ENCODE measurements at regions not wholly inside any gene's neighbourhood (a gene's known extent, or its start where the extent isn't known, plus 50 kb on each side); places are given as distances from the start of the nearest gene placed in this dataset.

DNA sequence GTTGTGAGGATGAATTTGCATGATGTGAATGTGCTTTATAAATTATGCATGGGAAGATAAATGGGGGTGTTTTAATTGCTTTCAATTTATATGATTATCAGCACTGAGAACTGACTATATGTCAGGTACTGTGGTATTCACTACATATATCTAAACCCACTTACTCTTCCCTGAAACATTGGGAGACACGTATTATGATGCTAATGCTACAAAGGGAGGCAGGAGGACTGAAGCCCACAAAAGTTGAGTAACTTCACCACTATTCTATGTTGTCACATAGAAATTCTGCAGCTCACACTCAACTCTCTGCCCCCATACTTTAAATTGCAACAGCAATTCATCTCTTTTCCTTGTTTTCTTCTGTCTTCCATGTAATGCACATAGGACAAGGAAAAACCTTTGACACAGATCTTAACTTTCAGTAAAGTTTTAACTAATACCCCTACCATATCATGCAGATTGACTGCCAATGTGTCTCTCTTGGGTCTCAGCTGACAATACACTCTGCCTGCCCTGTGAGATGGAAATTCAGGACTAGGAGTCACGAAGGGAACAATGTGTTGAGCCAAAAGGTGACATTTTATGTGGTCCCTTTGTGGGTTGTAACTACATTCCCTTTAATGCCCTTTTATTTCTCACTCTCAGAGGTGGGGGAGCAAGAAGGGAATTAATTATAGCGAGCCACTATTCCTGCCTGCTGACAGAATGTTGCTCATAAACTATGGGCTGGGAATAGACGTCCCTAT lies 691.0 kb upstream of the SORCS1 start:
- DNase-seq, result no peak

DNA sequence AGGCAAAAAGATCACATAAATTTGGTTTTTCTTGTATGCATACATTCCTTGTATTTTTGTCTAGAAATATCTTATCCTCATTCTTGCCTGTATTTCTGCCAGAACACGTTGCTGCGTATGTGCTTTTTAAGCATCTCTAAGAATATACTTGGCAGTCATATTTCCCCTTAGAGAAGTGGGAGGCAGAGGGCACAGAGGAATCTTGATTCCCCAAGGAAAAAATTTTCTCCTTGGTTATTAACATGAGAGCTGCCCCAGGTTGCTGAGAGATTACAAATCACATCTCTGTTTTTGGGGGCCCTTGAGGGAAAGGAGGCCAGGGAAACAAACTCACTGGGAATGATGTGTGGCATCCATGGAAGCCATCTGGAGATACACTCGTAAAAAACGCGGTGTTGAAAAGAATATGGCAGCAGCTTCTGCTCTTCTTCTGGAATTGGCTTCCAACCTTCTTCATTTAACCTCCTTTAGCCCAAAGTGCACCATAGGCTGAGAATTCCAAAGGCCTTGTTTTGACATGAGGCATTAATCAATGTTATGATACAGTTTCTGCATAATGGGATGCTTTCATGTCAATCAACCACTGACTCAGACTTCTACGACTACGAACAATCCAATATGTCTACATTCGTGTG lies 684.3 kb upstream of the SORCS1 start:
- DNase-seq, result no peak

DNA sequence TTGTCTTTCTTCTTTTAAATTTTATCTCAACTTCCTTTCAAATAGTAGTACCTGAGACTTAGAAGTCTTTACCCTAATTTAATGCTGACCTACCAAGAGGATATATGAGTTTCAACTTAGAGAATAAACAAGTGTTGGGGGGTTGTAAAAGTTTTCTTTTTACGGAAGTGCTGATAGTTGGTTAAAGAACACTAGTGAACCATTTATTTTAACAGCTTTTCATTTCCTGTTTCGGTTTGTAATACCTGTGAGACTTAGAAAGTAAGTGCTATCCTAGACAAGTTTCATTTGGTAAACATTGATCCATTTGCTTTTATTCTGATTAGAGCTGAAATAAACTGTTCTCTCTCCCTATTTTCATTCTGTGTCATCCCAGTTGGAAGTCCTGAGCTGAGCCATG lies 683.1 kb upstream of the SORCS1 start:
- DNase-seq, result no peak

DNA sequence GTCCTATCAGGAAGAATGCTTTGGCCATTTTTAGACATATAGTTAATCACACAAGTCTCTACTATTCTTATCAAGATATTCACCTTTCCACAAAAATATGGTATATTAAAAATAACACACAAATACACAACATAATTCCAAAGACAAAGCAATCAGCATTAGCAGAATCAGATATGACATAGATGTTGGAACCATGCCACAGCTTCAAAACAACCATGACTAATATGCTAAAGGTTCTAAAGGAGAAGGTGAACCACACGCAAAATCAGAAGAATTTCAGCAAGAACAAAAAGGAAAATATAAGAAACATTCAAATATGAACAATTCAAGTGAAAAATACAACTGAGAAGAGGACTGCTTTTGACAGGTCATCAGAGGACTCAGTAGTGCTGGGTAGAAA lies 670.2 kb upstream of the SORCS1 start:
- no peak for DNase-seq

DNA sequence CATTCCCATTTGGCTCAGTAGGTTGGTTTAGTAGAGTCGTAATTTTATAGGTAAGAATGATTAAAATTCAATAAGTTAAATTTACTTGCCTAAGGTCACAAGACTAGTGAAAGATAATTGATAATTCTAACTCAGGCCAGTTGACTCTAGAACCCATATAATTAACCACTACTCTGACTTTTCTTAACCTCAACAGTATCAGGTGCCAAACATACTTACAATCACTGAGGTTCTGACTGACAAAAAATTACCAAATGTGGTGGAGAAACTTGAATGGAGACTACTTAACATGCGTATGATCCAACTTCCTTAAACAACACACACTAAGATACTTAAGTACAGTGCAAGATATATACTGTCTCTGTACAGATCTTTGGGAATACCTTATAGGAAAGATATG lies 667.3 kb upstream of the SORCS1 start:
- DNase-seq, result no peak

DNA sequence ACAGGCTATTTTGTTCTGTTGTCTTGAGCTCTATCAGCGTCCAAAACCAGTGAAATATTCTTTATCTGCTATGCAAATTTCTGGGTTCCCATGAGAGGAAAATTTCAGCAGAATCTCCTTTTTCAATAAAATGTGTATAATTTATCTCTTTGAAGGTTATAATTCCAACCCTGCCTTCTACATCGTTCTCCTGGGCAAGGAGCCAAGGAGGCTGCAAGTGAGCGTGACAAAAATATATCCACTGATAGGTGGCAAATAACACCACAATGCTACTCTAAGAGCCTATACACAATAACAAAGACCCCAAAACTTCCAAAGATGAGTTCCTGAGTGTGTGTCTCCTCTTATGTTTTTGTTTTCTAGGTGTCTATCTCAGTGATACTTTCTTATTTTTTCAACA lies 664.7 kb upstream of the SORCS1 start:
- DNase-seq, result no peak

DNA sequence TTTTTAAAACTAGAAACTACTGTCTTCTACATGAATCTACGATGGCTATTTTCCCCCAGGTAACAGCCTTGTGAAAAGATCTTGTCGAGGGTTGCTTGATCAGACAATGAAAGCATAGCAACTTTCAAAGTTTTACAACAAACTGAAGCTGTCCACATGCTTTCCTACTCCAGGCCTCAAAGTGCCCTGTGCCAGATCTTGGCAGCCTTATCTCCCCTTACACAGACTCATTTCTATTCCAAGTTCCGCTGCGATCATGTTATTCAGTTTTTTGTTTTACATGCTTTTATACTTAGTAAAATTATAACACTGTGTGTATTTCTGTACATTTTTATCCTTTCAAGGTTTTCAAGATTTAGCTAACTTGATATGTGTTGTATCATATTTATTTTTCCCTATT lies 661.7 kb upstream of the SORCS1 start:
- no peak for DNase-seq

DNA sequence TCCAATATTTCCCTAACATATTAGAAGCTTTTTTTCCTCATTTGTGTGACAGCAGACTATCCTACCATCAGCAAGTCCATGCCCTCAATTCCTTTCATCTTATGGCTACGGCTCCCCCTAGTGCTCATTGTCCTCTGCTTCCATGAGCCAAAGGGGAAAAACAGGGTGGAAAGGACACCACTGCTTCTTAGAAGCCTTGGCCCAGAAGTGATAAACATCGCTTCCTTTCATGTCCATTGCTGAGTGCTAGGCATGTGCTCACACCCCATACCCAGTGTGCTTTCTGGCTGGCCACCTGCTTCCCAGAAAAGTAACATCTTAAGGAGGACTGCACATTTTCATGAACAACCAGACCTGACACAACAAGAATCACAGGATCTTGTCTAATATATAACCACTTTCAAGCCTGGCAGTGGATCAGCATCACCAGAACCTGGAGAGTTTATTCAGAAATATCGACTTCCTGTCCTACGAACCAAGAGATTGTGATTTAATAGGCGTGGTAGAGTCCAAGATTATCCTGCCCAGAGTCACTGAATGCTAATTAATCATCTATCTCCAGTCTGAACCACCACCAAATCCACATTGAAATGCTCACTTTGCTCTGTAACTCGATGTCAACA lies 650.5 kb upstream of the SORCS1 start:
- peak; percentile 5 to 16 for DNase-seq

DNA sequence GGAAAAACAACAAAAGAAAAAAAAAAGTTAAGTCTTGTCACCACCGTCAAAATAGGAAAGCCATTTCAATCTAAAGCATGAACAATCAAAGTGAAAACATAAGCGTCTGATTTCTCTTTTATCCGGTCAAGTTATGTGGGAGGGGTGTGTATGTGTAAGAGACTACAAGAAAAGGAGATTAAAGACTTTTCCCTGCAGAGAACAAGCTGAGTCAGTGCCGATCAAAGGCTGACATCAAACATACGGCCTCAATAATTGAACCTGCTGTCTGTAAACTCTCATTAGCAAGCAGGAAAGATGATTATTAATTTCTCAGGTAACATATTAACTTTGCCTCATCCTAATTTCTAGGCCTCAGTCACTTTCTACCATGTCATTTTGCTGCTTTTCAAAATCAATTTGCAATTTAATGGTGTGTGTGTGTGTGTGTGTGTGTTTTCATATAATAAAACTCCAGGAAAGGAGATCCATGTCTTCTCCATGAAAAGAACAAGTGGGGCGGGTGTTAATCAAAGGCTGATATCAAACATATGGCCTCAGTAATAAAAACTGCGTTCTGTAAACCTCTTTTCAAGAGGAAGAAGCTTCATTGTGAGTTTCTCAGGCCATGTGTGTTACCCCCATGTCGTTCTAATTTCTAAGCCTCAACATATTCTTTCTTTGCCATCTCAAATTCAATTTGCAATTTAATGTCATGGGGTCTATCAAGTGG lies 649.1 kb upstream of the SORCS1 start:
- no peak for DNase-seq

DNA sequence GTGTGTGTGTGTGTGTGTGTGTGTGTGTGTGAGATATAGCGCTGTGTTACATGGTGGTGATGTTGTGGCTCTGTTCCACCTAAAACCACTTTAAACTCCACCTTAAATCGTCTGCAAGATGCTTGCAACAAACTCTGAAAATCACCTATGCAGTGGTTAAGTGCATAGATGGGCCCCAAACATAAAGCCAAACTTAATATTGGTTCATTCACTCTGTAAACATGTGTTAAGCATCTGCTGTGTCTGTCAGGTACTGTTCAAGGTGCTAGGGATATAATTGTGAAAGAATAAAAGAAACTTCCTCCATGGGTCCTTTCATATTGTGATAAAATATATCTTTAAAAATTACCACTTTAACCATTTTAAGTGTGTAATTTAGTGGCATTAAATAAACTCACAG lies 645.4 kb upstream of the SORCS1 start:
- no peak for DNase-seq

DNA sequence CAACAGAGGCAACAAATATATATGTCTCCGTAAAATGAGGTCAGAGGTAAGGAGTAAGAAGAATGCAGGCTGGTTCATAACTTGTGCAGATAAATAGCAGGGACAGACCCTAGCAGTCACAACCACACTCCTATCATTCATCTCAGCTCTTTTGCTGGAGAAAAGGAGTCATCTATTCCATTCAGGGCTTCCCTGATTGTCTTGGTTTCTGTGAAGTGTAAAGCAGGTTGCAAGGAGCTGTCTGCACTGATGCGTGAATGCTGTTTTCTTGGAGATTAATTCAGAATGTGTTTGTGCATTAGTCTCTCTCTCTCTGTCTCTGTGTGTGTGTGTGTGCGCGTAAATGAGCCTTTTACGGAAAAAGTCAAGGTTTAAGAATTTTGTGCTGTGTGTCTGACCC lies 643.3 kb upstream of the SORCS1 start:
- DNase-seq, result no peak

DNA sequence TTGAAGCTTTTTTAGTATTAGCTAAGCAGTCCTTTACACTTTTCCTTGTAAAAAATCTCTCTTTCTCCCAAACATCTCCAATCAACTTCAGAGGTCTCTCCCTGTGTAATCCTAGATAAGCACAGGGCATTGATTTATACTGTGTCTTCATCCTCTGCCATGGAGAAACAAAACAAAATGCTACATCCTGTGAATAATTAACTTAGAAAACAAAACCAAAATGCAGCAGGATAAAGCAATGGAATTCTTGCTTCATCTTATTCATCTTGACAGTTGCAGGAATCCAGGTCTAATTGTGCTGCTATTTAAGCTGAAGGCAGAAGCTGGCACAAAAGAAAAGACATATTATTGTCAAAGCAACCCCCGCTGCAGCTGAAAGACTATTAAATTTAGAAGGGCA lies 641.5 kb upstream of the SORCS1 start:
- DNase-seq, result no peak

DNA sequence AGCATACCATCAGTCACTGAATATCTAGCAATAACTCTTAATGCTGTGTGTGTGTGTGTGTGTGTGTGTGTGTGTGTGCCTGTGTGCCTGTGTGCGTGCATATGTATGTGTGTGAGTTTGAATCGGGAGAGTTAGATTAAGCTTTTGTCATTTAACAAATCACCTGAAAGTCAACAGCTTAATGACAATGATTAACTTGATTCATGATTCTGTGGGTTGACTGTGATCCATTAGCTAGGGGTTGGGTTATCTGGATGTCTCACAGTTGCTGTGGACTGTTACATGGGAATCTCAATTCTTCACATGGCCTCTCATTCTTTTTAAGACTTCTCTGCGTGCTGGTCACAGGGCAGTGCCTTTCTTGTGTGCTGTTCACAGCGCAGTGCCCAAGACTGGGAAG lies 639.0 kb upstream of the SORCS1 start:
- DNase-seq, result no peak

DNA sequence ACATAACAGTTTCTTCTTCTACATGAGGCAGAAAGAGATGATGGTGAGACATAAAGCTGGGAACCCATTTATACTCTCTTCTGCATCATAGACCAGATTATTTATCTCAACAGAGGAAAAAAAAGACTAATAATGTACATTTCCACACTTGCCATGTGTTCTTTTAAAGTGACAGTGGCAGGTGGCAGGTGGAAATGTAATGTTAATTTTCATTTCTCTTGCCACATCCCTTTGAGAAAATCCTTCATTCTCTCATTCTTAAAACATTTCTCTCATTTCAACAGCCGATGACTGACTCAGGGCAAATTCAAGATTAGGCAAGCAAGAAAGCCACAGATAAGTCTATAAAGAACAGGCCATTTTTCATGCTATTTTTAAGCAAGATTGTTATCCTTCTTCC lies 635.6 kb upstream of the SORCS1 start:
- no peak for DNase-seq

DNA sequence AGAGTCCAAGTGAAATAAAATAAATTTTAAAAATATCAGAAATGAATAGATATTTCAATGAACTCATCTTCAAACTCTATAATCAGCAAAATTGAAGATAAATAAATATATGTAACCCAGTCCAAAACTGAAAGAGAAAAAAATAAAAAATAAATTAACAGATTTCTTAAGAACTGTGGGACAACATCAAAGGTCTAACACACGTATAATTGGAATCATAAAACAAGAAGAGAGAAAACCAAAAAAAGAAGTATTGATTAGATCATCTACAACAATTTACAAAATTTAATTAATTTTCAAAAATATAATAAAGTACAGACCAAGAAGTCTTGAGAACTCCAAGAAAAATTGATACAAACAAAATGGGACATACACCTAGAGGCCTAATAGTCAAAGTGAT lies 625.8 kb upstream of the SORCS1 start:
- peak in 1 of 2 experiments; percentile 0 for DNase-seq

DNA sequence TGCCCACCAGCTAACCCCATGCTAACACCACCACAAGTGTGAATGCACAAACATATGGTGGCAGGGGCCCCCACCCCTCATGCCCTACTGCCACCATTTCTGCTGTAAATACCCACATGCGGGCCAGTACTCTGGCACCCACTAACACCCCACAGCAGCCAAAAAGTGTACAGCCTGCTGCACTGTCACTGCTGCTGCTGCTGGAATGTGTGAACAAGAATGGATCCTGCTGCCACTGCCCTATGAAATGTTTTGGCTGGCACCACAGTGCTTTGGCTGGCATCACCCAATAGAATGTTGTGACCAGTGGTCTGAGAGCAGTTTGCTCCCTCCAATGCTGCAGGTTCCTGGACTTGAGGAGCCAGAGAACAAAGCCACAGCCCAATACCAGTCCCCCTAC lies 606.6 kb upstream of the SORCS1 start:
- DNase-seq, result no peak

DNA sequence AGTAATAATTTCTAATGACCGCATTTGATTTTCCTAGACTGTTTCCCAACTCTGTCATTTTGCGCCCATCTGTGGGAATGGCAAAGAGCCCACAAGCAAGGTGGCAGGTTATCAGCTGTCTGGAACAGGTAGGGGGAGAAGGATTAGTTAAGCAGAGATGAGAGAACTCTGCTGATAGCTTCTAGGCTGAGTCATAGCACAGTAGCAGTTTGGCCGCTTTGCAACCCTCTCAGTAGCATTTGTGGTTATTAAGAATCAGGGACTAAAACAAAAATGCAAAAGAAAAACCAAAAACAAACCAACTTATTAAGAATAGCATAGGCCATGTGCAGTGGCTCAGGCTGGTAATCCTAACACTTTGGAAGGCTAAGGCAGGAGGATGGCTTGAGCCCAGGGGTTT lies 602.7 kb upstream of the SORCS1 start:
- DNase-seq, result no peak

DNA sequence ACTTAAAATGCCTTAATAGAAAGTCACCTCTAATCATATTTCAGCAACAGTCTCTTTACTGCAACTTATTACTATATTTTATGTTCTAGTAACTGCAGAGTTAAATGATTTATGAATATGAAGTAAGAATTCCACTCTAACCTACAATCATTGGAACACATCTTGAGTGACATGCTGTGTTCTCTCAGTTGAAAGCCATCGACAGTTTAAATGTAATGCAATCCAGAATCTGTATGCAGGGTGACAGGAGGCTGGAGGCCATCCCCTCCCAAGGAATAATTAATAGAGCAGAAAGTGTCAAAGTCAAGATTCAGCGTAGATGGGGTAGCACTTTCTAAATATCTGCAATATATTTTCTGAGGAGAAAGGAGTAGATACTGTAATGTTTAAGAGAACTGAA lies 590.3 kb upstream of the SORCS1 start:
- DNase-seq, result no peak

DNA sequence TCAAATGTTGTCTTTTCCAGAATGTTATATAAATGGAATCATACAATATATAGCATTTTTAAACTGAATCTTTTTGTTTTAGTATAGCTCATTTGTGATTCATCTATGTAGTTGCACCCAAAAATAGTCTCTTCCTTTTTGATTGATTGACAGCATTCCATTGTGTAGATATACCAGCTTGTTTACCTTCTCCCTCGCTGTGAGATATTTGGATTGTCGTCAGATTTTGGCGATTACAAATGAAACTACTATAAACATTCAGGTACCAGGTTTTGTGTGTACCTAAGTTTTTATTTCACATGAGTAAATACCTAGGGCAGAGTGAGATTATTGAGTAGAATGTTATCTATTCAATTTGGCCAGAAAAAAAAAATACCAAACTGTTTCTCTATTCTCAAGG lies 584.7 kb upstream of the SORCS1 start:
- DNase-seq, result no peak

DNA sequence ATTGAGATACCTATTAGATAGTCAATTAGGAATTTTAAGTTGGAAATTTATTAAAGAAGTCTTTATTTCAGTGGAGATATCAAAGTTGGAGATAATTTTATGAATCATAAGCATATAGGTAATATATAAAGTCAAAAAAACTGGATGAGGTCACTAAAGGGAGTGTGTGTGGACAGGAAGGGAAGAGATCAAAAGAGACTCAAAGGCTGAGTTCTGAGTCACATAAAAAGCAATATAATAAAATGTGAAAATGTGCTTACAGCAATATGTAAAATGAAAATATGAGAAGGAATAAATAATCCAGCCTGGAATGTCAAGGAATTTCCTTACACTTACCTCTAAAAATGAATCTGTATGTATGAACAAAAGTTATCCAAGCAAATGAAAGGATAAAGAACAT lies 583.3 kb upstream of the SORCS1 start:
- DNase-seq, result no peak

DNA sequence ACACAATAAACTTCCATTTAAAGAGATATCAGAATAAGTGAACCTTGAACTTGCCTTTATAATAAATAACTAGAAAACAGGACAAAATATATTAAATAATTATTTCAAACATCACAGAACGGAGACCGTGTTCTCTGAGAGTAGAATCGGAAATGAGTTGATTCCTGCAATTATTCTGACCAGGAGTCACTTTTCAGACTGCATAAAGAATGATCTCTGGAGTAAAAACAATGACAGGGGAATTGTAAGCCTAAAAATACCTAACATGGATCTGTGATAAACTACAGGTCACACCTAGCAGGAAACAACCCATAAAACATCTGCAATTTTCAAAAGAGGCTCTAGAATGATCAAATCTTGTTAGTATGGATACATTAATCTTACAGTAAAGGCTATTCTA lies 577.5 kb upstream of the SORCS1 start:
- DNase-seq, result no peak

DNA sequence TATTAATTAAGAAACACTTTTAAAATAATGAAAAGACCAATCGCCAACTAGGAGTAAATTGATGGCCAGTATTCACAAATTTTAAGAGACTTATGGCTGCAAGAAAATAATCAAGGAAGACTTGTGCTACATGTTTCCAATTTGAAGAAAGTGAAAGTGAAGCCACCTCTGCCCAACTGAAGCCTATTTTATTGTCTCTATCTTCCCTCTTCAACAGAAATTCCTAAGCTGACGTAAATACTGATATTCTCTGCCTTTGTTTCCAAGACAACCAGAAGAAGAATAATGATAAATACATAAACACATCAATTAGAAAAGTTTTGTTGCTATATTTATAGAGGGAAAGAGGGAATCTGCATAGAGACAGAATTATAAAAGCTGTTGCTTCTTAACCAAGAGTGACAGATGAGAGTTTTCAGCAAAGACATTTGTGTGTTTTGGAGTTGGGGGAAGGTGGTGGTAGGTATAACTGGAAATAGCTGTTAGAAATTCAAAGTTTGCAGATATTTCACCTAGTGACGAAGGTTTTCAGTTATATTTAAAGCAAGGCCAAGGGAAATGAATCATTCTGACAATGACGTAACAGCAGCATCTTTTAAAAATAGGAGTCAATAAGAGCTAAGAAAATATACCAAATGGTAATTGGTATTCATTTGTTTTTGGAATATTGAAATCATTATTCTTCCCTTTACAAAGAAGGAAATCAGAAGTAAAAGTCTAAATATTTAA lies 576.6 kb upstream of the SORCS1 start:
- DNase-seq, result no peak

DNA sequence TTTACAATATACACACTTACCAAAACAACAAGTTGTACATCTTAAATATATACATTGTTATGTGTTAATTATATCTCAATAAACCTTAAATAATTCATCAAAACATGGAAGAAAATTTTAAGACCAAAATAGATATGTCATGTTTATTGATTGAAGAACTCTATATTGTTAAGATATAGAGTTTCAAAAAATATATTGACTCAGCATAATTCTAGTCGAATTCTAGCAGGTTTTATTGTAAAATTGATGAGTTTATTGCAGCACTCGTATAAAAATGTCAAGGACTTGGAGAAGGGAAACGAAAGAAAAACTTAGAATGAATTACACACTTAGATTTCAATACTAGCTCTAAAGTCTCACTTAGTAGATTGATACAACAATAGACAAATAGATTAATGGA lies 575.4 kb upstream of the SORCS1 start:
- no peak for DNase-seq

Data from NCI-H1930 (cell line).